HG03159 (cell line): ENCODE measurements at regions not wholly inside any gene's neighbourhood (a gene's known extent, or its start where the extent isn't known, plus 50 kb on each side); places are given as distances from the start of the nearest gene placed in this dataset.

Experiments
- ATAC-seq: cut with Tn5 transposase; IDR thresholded peaks from one replicate; pipeline ENCODE4 v1.9.1; 2021; ENCODE audit warnings: mild to moderate bottlenecking, moderate library complexity; ENCODE audit not compliant: unreplicated experiment

GRCh38 chr9:105143136-105143430, 101.4 kb upstream of the SLC44A1 start:
- ATAC-seq: no peak

DNA sequence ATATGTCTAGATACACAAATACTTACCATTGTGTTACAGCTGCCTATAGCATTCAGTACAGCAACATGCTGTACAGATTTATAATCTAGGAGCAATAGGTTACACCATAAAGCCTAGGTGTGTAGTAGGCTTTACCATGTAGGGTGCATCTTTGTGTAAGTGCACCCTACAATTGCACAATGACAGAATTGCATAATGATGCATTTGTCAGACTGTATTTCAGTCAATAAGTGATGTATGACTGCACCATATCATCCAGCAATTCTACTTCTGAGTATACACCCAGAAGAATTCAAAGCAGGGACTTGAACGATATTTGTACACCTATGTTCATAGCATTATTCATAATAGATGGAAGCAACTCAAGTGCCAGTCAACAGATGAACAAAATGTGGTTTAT, 100.4 kb upstream of the SLC44A1 start:
- ATAC-seq: no peak

- ATAC-seq: no peak
These were observed 99.6 kb upstream of the SLC44A1 start for GRCh38 chr9:105144841-105145240.

DNA sequence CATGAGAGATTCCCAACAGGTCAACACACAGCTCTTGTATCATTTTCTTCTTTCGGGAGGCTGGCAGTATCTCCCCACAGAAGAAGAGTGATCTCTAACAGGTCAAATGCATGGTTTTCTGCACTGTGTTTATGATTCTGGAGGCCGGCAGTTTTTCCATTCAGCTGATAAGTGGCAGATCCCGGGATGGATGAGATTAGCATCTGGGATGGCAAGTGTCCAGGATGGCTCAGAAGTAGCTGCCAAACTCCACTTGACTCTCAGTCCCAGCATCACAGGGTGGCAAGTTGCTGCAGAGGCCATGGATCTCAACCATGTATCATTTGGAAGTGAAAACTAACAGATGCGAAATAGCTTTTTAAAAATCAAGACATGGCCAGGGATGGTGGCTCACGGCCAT, 97.8 kb upstream of the SLC44A1 start:
- no peak for ATAC-seq

DNA sequence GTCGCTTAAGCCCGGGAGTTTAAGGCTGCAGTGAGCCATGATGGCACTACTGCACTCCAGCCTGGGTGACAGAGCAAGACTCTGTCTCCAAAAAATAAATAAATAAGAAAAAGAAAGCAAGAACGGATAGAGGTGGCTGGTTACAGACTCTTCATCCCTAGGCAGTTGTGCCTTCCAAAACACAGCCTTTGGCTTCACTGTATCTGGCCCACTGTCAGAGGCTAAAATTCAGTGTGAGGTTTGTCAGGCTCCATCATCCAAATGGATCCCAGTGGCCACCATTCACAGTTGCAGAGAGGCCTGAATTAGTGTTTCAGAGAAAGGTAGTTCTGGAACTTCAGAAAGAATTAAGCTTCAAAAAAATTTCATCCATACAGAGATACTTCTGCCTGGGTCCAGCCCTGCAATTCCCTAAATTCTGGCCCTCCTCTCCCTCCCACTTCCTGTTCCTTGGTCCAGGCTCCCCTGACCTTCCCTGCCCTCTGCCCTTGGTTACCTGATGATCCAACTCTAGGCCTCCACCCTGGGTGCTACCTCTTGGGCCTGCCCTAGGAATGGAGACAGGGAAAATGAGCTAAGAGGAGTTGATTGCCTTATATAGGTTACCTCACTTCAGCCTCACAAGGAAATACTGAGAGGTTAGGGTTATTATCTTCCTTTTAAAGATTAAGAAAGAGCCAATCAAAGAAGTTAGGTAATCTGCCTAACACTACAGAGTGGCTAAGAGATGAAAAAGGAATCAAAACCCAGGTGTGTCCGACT, 97.2 kb upstream of the SLC44A1 start:
- no peak for ATAC-seq

DNA sequence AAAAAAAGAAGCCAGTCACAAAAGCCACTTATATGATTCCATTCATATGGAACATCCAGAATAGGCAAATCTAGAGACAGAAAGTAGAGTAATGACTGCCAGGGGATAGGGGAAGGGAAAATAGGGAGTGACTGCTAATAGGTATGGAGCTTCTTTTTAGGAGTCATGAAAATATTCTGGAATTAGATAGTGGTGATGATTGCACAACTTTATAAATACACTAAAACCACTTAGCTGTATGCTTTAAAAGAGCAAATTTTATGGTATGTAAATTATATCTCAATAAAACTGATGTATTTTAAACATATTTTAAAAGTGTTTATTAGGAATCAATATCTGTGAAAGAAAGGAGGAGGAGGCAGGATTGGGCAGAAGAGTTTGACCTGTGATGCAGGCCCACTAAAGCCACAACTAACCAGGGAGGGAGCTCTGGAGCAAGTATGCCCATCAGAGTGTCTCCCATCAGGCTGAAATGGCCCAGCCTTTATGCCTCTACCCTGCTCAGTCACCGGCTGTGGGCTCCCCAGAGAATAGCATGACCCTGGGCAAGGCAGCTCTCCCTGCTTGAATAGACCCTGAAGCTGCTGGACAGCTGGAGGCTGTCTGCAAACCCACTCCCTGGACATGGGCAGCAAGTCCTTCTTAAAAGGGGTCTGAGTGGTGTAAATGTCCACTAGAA, 96.0 kb upstream of the SLC44A1 start:
- no peak for ATAC-seq

GRCh38 chr9:105150991-105151685, 93.3 kb upstream of the SLC44A1 start:
- ATAC-seq: no peak

- ATAC-seq: no peak
These were observed 92.8 kb upstream of the SLC44A1 start for GRCh38 chr9:105151686-105151995.

GRCh38 chr9:105154723-105155191, 89.7 kb upstream of the SLC44A1 start:
- no peak for ATAC-seq

GRCh38 chr9:105157171-105157583, 87.3 kb upstream of the SLC44A1 start:
- ATAC-seq: peak; percentile 72

DNA sequence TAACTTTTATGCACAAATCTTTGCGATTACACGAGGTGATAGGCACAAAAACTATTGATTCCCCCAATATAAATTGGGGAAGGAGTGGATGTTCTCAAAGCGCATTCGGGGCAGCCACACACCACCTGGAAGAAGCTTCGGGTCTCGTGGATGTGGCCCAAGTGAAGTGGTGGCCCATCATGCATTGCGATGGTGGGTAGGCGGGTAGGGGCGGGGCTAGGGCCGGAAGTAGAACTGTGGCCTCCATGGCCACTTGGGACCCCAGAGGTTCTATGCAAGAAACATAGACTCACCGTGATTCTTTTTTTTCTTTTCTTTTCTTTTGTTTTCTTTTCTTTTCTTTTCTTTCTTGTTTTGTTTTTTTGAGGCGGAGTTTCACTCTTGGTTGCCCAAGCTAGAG, 86.4 kb upstream of the SLC44A1 start:
- no peak for ATAC-seq

GRCh38 chr9:105158898-105159297, 85.6 kb upstream of the SLC44A1 start:
- no peak for ATAC-seq

DNA sequence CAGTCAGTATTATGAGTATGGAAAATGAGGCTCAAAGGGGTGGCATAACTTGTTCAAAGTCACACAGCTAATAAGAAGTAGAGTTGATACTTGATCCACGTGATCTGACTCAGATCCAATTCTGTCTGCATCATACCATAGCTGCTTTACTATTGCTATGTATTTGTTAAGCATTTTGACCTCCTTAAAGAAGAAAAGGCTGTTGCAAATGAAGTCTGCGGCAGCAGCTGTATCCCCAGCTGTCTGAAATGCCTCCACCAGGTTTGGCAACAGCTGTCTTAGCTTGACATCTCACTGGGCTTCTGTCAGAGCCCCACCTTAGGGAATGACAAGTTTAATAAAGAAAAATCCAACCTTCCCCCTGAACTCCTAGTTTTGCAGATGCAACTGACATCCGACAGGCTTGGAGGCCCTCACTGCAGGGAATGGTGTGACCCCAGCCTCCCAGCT, 75.6 kb upstream of the SLC44A1 start:
- no peak for ATAC-seq

DNA sequence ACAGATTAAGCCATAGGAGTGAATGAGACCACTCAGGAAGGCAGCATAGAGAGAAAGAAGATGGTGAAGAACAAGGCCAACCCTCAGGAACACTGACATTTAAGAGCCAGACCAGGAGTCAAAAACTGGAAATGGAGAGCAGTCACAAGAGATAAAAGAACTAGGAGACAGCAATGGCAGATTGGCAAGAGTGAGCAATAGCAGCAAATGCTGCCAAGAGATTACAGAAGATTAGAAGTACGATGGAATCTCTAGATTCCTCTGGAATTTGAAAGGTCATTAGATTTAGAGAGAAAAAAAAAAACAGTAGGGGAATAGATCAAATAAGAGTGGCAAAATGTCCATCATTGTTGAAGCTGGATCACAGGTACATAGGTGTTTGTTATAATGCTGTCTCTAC, 73.4 kb upstream of the SLC44A1 start:
- ATAC-seq: no peak

- no peak for ATAC-seq
These were observed 72.9 kb upstream of the SLC44A1 start for GRCh38 chr9:105171589-105171988.

- ATAC-seq: no peak
These were observed 72.0 kb upstream of the SLC44A1 start for GRCh38 chr9:105172436-105172835.

- ATAC-seq: no peak
These were observed 71.1 kb upstream of the SLC44A1 start for GRCh38 chr9:105173306-105173705.

- no peak for ATAC-seq
These were observed 70.6 kb upstream of the SLC44A1 start for GRCh38 chr9:105173826-105174225.

DNA sequence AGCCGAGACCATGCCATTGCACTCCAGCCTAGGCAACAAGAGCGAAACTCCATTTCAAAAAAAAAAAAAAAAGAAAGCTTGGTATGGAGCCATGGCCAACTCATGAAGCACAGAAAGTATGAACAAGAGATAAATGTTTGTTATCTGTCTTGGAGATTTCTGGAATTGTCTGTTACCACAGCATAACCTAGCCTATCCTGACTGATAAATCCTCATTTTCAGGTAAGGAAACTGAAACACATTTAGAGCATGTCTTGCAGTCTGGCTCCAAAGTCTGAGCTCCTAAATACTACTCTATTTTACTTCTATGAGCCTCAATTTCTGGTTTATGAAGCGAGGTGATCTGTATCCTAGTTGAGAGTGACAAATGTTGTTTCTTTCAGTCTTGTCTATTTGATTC, 68.3 kb upstream of the SLC44A1 start:
- no peak for ATAC-seq

GRCh38 chr9:105178076-105178475, 66.4 kb upstream of the SLC44A1 start:
- no peak for ATAC-seq

DNA sequence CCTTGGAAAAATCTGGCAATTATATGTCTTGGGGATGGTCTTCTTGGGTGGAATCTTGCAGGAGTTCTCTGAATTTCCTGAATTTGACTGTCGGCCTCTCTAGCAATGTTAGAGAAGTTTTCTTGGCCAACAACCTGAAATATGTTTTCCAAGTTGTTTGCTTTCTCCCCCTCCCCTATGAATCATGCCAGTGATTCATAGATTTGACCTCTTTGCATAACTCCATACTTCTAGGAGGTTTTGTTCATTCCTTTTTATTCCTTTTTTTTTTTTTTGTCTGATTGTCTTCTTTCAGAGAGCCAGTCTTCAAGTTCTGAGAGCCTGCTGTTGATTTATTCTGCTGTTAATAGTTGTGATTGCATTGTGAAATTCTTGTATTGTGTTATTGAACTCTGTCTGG, 56.7 kb upstream of the SLC44A1 start:
- ATAC-seq: no peak

DNA sequence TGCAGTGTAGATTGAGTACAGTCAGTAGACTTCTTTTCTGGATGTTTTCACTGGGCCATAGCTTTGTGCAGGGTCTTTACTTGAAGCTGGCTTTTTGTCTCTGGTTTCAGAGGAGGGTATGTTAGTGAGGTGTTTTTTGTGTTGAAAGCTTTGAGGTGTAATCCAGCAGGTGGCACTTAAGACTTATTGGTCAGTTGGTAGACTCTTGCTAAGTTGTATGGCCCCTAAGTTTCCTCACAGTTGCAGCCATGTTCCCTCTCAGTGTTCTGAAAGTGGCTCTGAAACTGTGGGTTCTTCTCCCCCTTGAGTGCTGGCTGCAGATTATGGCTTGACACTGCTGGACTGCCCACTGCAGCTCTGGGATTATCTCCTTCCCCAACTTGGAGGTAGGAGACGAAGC, 55.7 kb upstream of the SLC44A1 start:
- ATAC-seq: no peak
